SK-N-SH treated with all-trans-retinoic acid at 6 μM for 48 hours (cell line): ENCODE measurements at regions not wholly inside any gene's neighbourhood (a gene's known extent, or its start where the extent isn't known, plus 50 kb on each side); places are given as distances from the start of the nearest gene placed in this dataset.
"Not testable (repeated sequence)": the region's sequence is repeated elsewhere in the genome, so short reads cannot be mapped to it uniquely, and the experiment has no call there.

Experiments
- ATAC-seq: fragments of 200-7000 bp; cut with Tn5 transposase; 3 replicates; pipeline ENCODE4 v1.9.1; 2020; ENCODE audit warnings: mild to moderate bottlenecking, moderate library complexity
- ARNTL ChIP-seq: fragments of 450-650 bp; formaldehyde crosslinking; IDR thresholded peaks from 2 replicates; pipeline ENCODE4 v1.5.0; 2020; ENCODE audit warnings: low read depth, mild to moderate bottlenecking, moderate library complexity, borderline replicate concordance
- BACH2 ChIP-seq: fragments of 250-450 bp; sonication (Bioruptor Pico); IDR thresholded peaks from 2 replicates; pipeline ENCODE4 v1.9.0; 2021; ENCODE audit warnings: mild to moderate bottlenecking, borderline replicate concordance
- CREB5 ChIP-seq: fragments of 250-450 bp; sonication (Bioruptor Pico); IDR thresholded peaks from 2 replicates; pipeline ENCODE4 v1.5.1; 2020; ENCODE audit warnings: low read depth, mild to moderate bottlenecking, moderate library complexity
- CSDC2 ChIP-seq: fragments of 250-450 bp; sonication (Bioruptor Pico); IDR thresholded peaks from 2 replicates; pipeline ENCODE4 v1.5.0; 2020; ENCODE audit warnings: mild to moderate bottlenecking, moderate library complexity
- CSRNP3 ChIP-seq: fragments of 250-450 bp; sonication (Bioruptor Pico); IDR thresholded peaks from 2 replicates; pipeline ENCODE4 v1.5.1; 2021; ENCODE audit warnings: mild to moderate bottlenecking, moderate library complexity
- ESRRG ChIP-seq: fragments of 250-450 bp; sonication (Bioruptor Pico); IDR thresholded peaks from 2 replicates; pipeline ENCODE4 v1.6.1; 2021; ENCODE audit warnings: mild to moderate bottlenecking
- GLIS3 ChIP-seq: fragments of 250-450 bp; sonication (Bioruptor Pico); IDR thresholded peaks from 2 replicates; pipeline ENCODE4 v1.5.0; 2020; ENCODE audit warnings: mild to moderate bottlenecking, moderate library complexity
- ISL1 ChIP-seq: fragments of 250-450 bp; sonication (Bioruptor Pico); IDR thresholded peaks from 2 replicates; pipeline ENCODE4 v2.1.2; 2022; ENCODE audit warnings: mild to moderate bottlenecking, moderate library complexity
- OSR1 ChIP-seq: fragments of 250-450 bp; sonication (Bioruptor Pico); IDR thresholded peaks from 2 replicates; pipeline ENCODE4 v1.8.0; 2022; ENCODE audit warnings: moderate library complexity, mild to moderate bottlenecking, inconsistent platforms
- PPARA ChIP-seq: fragments of 250-450 bp; sonication (Bioruptor Pico); IDR thresholded peaks from 2 replicates; pipeline ENCODE4 v1.5.0; 2020; ENCODE audit warnings: mild to moderate bottlenecking, borderline replicate concordance
- RARB ChIP-seq: fragments of 250-450 bp; sonication (Bioruptor Pico); IDR thresholded peaks from 2 replicates; pipeline ENCODE4 v1.8.0; 2021; ENCODE audit warnings: mild to moderate bottlenecking, moderate library complexity
- SNAI2 ChIP-seq: fragments of 250-450 bp; sonication (Bioruptor Pico); IDR thresholded peaks from 2 replicates; pipeline ENCODE4 v1.5.0; 2020; ENCODE audit warnings: mild to moderate bottlenecking, moderate library complexity
- TCF4 ChIP-seq: fragments of 250-450 bp; sonication (Bioruptor Pico); IDR thresholded peaks from 2 replicates; pipeline ENCODE4 v1.8.0; 2021; ENCODE audit warnings: mild to moderate bottlenecking, moderate library complexity, borderline replicate concordance
- TOX ChIP-seq: fragments of 250-450 bp; sonication (Bioruptor Pico); IDR thresholded peaks from 2 replicates; pipeline ENCODE4 v1.8.0; 2021; ENCODE audit warnings: mild to moderate bottlenecking, moderate library complexity, borderline replicate concordance
- TSHZ2 ChIP-seq: fragments of 250-450 bp; sonication (Bioruptor Pico); IDR thresholded peaks from 2 replicates; pipeline ENCODE4 v1.5.0; 2020; ENCODE audit warnings: mild to moderate bottlenecking, moderate library complexity
- ZC3H10 ChIP-seq: fragments of 250-450 bp; sonication (Bioruptor Pico); IDR thresholded peaks from 2 replicates; pipeline ENCODE4 v1.5.1; 2021; ENCODE audit warnings: mild to moderate bottlenecking, moderate library complexity
- ZFP3 ChIP-seq: fragments of 250-450 bp; sonication (Bioruptor Pico); IDR thresholded peaks from 2 replicates; pipeline ENCODE4 v1.5.0; 2020; ENCODE audit warnings: mild to moderate bottlenecking, moderate library complexity
- ZFP30 ChIP-seq: fragments of 450-650 bp; formaldehyde crosslinking; IDR thresholded peaks from 2 replicates; pipeline ENCODE4 v1.5.0; 2022; ENCODE audit warnings: mild to moderate bottlenecking, moderate library complexity
- ZNF565 ChIP-seq: fragments of 450-650 bp; formaldehyde crosslinking; conservative IDR thresholded peaks from 2 replicates; pipeline ENCODE4 v1.5.0; 2020; ENCODE audit warnings: low read depth, mild to moderate bottlenecking, moderate library complexity
- ZNF8 ChIP-seq: fragments of 450-650 bp; formaldehyde crosslinking; IDR thresholded peaks from 2 replicates; pipeline ENCODE4 v1.5.0; 2020; ENCODE audit warnings: mild to moderate bottlenecking, moderate library complexity
- TF ChIP-seq, protein P1 (sequence below): fragments of 250-450 bp; sonication (Bioruptor Pico); IDR thresholded peaks from 2 replicates; pipeline ENCODE4 v1.8.0; 2020; ENCODE audit warnings: mild to moderate bottlenecking, moderate library complexity, borderline replicate concordance
- TF ChIP-seq, protein P2 (sequence below): fragments of 250-450 bp; sonication (Bioruptor Pico); IDR thresholded peaks from 2 replicates; pipeline ENCODE4 v1.8.0; 2021; ENCODE audit warnings: low read depth, mild to moderate bottlenecking, moderate library complexity, borderline replicate concordance

DNA sequence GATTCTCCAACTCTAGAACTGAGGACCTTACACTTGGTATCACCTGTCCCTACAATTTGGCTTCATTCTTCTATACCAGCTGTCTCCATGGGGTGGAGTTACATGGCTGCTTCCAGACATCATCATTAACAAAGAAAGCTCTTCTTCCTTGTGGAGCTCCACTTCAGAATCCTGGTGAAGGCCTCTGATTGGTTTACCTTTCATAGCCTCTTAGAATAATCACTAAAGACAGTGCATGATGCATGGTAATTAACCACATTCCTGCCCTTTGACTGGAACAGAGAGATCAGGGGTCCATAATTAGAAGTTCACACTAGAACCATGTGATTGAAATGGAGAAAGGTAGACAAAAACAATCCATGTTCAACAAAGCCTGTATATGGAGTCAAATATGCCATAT, 112.6 kb upstream of the ZNF827 start:
- TF ChIP-seq ZNF8 (CRISPR knock-in tag) (no peak), CSRNP3 (no peak), GLIS3 (CRISPR knock-in tag) (no peak), PPARA (CRISPR knock-in tag) (no peak), ZFP3 (CRISPR knock-in tag) (no peak), RARB (no peak), ZFP30 (CRISPR knock-in tag) (no peak), OSR1 (no peak), ZC3H10 (CRISPR knock-in tag) (no peak), CSDC2 (CRISPR knock-in tag) (no peak), BACH2 (CRISPR knock-in tag) (no peak), ZNF565 (CRISPR knock-in tag) (no peak), ARNTL (CRISPR knock-in tag) (no peak), SNAI2 (CRISPR knock-in tag) (no peak), ISL1 (CRISPR knock-in tag) (no peak), CREB5 (CRISPR knock-in tag) (no peak), ESRRG (CRISPR knock-in tag) (no peak), TOX (CRISPR knock-in tag) (no peak)
- TF ChIP-seq, protein P1, sequence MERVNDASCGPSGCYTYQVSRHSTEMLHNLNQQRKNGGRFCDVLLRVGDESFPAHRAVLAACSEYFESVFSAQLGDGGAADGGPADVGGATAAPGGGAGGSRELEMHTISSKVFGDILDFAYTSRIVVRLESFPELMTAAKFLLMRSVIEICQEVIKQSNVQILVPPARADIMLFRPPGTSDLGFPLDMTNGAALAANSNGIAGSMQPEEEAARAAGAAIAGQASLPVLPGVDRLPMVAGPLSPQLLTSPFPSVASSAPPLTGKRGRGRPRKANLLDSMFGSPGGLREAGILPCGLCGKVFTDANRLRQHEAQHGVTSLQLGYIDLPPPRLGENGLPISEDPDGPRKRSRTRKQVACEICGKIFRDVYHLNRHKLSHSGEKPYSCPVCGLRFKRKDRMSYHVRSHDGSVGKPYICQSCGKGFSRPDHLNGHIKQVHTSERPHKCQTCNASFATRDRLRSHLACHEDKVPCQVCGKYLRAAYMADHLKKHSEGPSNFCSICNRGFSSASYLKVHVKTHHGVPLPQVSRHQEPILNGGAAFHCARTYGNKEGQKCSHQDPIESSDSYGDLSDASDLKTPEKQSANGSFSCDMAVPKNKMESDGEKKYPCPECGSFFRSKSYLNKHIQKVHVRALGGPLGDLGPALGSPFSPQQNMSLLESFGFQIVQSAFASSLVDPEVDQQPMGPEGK: no peak
- TF ChIP-seq, protein P2, sequence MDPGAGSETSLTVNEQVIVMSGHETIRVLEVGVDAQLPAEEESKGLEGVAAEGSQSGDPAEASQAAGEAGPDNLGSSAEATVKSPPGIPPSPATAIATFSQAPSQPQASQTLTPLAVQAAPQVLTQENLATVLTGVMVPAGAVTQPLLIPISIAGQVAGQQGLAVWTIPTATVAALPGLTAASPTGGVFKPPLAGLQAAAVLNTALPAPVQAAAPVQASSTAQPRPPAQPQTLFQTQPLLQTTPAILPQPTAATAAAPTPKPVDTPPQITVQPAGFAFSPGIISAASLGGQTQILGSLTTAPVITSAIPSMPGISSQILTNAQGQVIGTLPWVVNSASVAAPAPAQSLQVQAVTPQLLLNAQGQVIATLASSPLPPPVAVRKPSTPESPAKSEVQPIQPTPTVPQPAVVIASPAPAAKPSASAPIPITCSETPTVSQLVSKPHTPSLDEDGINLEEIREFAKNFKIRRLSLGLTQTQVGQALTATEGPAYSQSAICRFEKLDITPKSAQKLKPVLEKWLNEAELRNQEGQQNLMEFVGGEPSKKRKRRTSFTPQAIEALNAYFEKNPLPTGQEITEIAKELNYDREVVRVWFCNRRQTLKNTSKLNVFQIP: no peak
- no peak for ATAC-seq

DNA sequence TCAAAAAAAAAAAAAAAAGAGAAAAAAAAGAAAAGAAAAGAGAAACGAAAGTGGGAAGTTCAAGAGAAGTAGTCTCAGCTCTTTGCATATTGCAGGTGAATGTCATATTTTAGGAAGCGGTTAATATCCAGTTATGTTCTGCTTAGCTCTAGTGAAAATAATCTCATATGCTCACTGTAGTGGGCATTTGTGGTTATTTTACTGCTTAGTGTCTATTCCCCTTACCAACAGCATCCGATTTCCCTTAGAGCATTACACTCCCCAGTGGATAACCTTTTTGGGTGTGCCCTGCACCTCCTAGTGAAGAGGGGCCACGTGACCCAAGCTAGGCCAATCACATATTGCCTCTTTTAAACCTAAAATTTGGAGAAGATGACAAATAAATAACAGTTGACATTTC, 111.2 kb upstream of the ZNF827 start:
- no peak for ATAC-seq
- TF ChIP-seq GLIS3 (CRISPR knock-in tag) (no peak), CREB5 (CRISPR knock-in tag) (no peak), TCF4 (CRISPR knock-in tag) (no peak), RARB (no peak), ZFP3 (CRISPR knock-in tag) (no peak), OSR1 (no peak), CSRNP3 (no peak), ZNF565 (CRISPR knock-in tag) (no peak), BACH2 (CRISPR knock-in tag) (no peak), SNAI2 (CRISPR knock-in tag) (no peak), ZNF8 (CRISPR knock-in tag) (no peak), CSDC2 (CRISPR knock-in tag) (no peak), ZFP30 (CRISPR knock-in tag) (no peak), ISL1 (CRISPR knock-in tag) (no peak), ESRRG (CRISPR knock-in tag) (no peak), TSHZ2 (CRISPR knock-in tag) (no peak), ARNTL (CRISPR knock-in tag) (no peak)
- TF ChIP-seq, protein P1: no peak
- TF ChIP-seq, protein P2: no peak

- not testable (repeated sequence) for ATAC-seq
Observed at GRCh38 chr4:146047768-146048167, 109.1 kb upstream of the ZNF827 start.
